Neural cell (in vitro differentiated cells): ENCODE measurements at regions not wholly inside any gene's neighbourhood (a gene's known extent, or its start where the extent isn't known, plus 50 kb on each side); places are given as distances from the start of the nearest gene placed in this dataset.

ENCODE experiments used
- CTCF ChIP-seq: fragments of 450-650 bp; IDR thresholded peaks from 2 replicates; pipeline ENCODE4 v1.5.1; 2014; ENCODE audit warnings: antibody characterized with exemption, mild to moderate bottlenecking, moderate library complexity; ENCODE audit not compliant: poor library complexity, severe bottlenecking
- EZH2 ChIP-seq: fragments of 200-600, 300-800 bp; shearing (Covaris generic), sonication (generic); IDR thresholded peaks from 2 replicates; pipeline ENCODE4 v1.6.1; 2014; ENCODE audit warnings: antibody characterized with exemption, low read length, borderline replicate concordance, mild to moderate bottlenecking; ENCODE audit not compliant: insufficient read depth, poor library complexity, severe bottlenecking
- POLR2AphosphoS5 ChIP-seq: IDR thresholded peaks from 2 replicates; pipeline ENCODE4 v1.6.1; 2012
- RAD21 ChIP-seq: fragments of 450-650 bp; conservative IDR thresholded peaks from 2 replicates; pipeline ENCODE4 v1.6.1; 2014; ENCODE audit warnings: antibody characterized with exemption, mild to moderate bottlenecking, moderate library complexity
- SMC3 ChIP-seq: fragments of 450-650 bp; conservative IDR thresholded peaks from 2 replicates; pipeline ENCODE4 v1.6.1; 2014; ENCODE audit warnings: antibody characterized with exemption, mild to moderate bottlenecking, moderate library complexity; ENCODE audit not compliant: poor library complexity
- TAF1 ChIP-seq: IDR thresholded peaks from 2 replicates; pipeline ENCODE4 v1.6.1; 2012; ENCODE audit warnings: low read depth
- TF ChIP-seq, protein P1 (sequence below): IDR thresholded peaks from 2 replicates; pipeline ENCODE4 v1.6.1; 2012; ENCODE audit warnings: borderline replicate concordance

DNA sequence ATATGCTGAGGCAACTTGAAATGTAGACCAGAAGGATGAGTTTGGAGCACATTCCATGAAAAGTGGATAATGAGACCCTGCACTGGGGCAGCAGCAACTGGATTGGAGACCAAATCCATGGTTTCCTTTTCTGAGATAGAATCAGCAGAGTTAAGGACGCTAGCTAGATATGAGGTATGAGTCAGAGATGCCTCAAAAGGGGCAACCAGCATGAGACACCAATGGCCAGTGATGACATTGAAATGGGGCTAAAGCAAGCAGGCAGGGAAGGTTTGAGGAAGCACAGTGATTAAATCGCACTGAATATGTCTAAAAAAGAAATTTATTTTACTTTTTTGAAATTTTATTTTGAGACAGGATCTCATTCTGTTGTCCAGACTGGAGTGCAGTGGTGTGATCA lies 802.4 kb downstream of the TFAP2A start:
- TF ChIP-seq CTCF (no peak), SMC3 (no peak), EZH2 (no peak), POLR2AphosphoS5 (no peak), TAF1 (no peak), RAD21 (no peak)
- TF ChIP-seq, protein P1, sequence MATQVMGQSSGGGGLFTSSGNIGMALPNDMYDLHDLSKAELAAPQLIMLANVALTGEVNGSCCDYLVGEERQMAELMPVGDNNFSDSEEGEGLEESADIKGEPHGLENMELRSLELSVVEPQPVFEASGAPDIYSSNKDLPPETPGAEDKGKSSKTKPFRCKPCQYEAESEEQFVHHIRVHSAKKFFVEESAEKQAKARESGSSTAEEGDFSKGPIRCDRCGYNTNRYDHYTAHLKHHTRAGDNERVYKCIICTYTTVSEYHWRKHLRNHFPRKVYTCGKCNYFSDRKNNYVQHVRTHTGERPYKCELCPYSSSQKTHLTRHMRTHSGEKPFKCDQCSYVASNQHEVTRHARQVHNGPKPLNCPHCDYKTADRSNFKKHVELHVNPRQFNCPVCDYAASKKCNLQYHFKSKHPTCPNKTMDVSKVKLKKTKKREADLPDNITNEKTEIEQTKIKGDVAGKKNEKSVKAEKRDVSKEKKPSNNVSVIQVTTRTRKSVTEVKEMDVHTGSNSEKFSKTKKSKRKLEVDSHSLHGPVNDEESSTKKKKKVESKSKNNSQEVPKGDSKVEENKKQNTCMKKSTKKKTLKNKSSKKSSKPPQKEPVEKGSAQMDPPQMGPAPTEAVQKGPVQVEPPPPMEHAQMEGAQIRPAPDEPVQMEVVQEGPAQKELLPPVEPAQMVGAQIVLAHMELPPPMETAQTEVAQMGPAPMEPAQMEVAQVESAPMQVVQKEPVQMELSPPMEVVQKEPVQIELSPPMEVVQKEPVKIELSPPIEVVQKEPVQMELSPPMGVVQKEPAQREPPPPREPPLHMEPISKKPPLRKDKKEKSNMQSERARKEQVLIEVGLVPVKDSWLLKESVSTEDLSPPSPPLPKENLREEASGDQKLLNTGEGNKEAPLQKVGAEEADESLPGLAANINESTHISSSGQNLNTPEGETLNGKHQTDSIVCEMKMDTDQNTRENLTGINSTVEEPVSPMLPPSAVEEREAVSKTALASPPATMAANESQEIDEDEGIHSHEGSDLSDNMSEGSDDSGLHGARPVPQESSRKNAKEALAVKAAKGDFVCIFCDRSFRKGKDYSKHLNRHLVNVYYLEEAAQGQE, result no peak
